ENCODE measurements at regions not wholly inside any gene's neighbourhood (a gene's known extent, or its start where the extent isn't known, plus 50 kb on each side); places are given as distances from the start of the nearest gene placed in this dataset.

- Histone ChIP-seq H3K36me3 (no peaks in the 10 kb centered on the region), H3K4me3 (ENCODE audit: low read depth, low read length) (no peak overlapping the region), H3K27me3 (no peaks in the 10 kb centered on the region; the same call in 1 of the 2 replicates), H3K9me3 (no peaks in the 10 kb centered on the region), H3K4me1 (no peaks in the 10 kb centered on the region)
- no peak for DNase-seq
- TF ChIP-seq CTCF (IDR thresholded peaks at IDR 0.05; ENCODE audit: low read depth, low read length), result no peak
Measured at GRCh38 chr5:143494595-143494994, 91.1 kb upstream of the NR3C1 start.

- Histone ChIP-seq H3K36me3 (no peaks in the 10 kb centered on the region), H3K4me3 (ENCODE audit: low read depth, low read length) (no peak overlapping the region), H3K9me3 (no peaks in the 10 kb centered on the region), H3K4me1 (no peaks in the 10 kb centered on the region), H3K27me3 (no peaks in the 10 kb centered on the region; the same call in 1 of the 2 replicates)
- no peak for DNase-seq
- no peak for TF ChIP-seq CTCF (IDR thresholded peaks at IDR 0.05; ENCODE audit: low read depth, low read length)
Measured at GRCh38 chr5:143494162-143494561, 90.7 kb upstream of the NR3C1 start.

GRCh38 chr5:143492783-143493182 lies 89.3 kb upstream of the NR3C1 start:
- Histone ChIP-seq H3K36me3 (no peaks in the 10 kb centered on the region), H3K27me3 (no peaks in the 10 kb centered on the region; the same call in 1 of the 2 replicates), H3K4me3 (ENCODE audit: low read depth, low read length) (no peak overlapping the region), H3K4me1 (no peaks in the 10 kb centered on the region), H3K9me3 (no peaks in the 10 kb centered on the region)
- DNase-seq, result no peak
- TF ChIP-seq CTCF (IDR thresholded peaks at IDR 0.05; ENCODE audit: low read depth, low read length), result no peak

- DNase-seq, result no peak
- Histone ChIP-seq H3K4me1 (no peaks in the 10 kb centered on the region), H3K4me3 (ENCODE audit: low read depth, low read length) (no peak overlapping the region), H3K36me3 (no peaks in the 10 kb centered on the region), H3K27me3 (no peaks in the 10 kb centered on the region; the same call in 1 of the 2 replicates), H3K9me3 (no peaks in the 10 kb centered on the region)
- no peak for TF ChIP-seq CTCF (IDR thresholded peaks at IDR 0.05; ENCODE audit: low read depth, low read length)
Measured at GRCh38 chr5:143491646-143492045, 88.2 kb upstream of the NR3C1 start.

- TF ChIP-seq CTCF (IDR thresholded peaks at IDR 0.05; ENCODE audit: low read depth, low read length), result no peak
Measured at GRCh38 chr5:143488381-143488780, 84.9 kb upstream of the NR3C1 start.

GRCh38 chr5:143484601-143485000 lies 81.1 kb upstream of the NR3C1 start:
- no peaks in the 10 kb centered on the region for H3K9me3 ChIP-seq
- no peaks in the 10 kb centered on the region for H3K4me1 ChIP-seq
- H3K27me3 ChIP-seq, result no peaks in the 10 kb centered on the region
- no peaks in the 10 kb centered on the region for H3K36me3 ChIP-seq
- DNase-seq, result no peak
- H3K4me3 ChIP-seq (ENCODE audit: low read depth, low read length), result no peak overlapping the region
- TF ChIP-seq CTCF (IDR thresholded peaks at IDR 0.05; ENCODE audit: low read depth, low read length), result no peak

More at GRCh38 chr5:143488381-143488780, 84.9 kb upstream of the NR3C1 start:
- no peaks in the 10 kb centered on the region for H3K36me3 ChIP-seq
- no peaks in the 10 kb centered on the region; the same call in 1 of the 2 replicates for H3K27me3 ChIP-seq
- DNase-seq, result no peak
- no peak overlapping the region for H3K4me3 ChIP-seq (ENCODE audit: low read depth, low read length)
- H3K4me1 ChIP-seq, result no peaks in the 10 kb centered on the region
- H3K9me3 ChIP-seq, result no peaks in the 10 kb centered on the region
